GM12878 (cell line): ENCODE measurements at regions not wholly inside any gene's neighbourhood (a gene's known extent, or its start where the extent isn't known, plus 50 kb on each side); places are given as distances from the start of the nearest gene placed in this dataset.

Experiments used
- CEBPB ChIP-seq, 2 experiments: fragments of 150-350 bp in 1 of 2; IDR thresholded peaks; 2 replicates each; pipeline ENCODE4 v1.6.1; 2012 to 2014; ENCODE audit warnings: low read depth in 2 of 2, low read length in 2 of 2, borderline replicate concordance in 1 of 2, inconsistent platforms in 1 of 2
- DPF2 ChIP-seq: fragments of 450-650 bp; IDR thresholded peaks from 2 replicates; pipeline ENCODE4 v1.6.1; 2017; ENCODE audit warnings: mild to moderate bottlenecking
- EGR1 ChIP-seq, 2 experiments: IDR thresholded peaks; 1 replicate in 1 of 2; 2 replicates in 1 of 2; pipeline ENCODE4 v1.6.1; 2011 to 2012; ENCODE audit warnings: low read depth in 2 of 2, low read length in 2 of 2, borderline replicate concordance in 1 of 2, mild to moderate bottlenecking in 1 of 2, moderate library complexity in 1 of 2
- FOS ChIP-seq: IDR thresholded peaks from 3 replicates; pipeline ENCODE4 v1.6.1; 2011; ENCODE audit warnings: borderline replicate concordance; ENCODE audit not compliant: insufficient read length; ENCODE audit errors: extremely low read depth
- MLLT1 ChIP-seq: fragments of 450-650 bp; IDR thresholded peaks from 2 replicates; pipeline ENCODE4 v1.6.1; 2016; ENCODE audit warnings: mild to moderate bottlenecking
- MXI1 ChIP-seq: fragments of 150-350 bp; IDR thresholded peaks from 2 replicates; pipeline ENCODE4 v1.6.1; 2011; ENCODE audit warnings: low read depth, mild to moderate bottlenecking, inconsistent platforms, low read length, improper control_type of control experiment
- MYC ChIP-seq: IDR thresholded peaks from 2 replicates; pipeline ENCODE4 v1.6.1; 2011; ENCODE audit warnings: mild to moderate bottlenecking, low read length, moderate library complexity, inconsistent platforms; ENCODE audit not compliant: insufficient read depth, insufficient replicate concordance, insufficient read length, severe bottlenecking
- NKRF ChIP-seq: fragments of 450-650 bp; conservative IDR thresholded peaks from 2 replicates; pipeline ENCODE4 v1.6.1; 2017; ENCODE audit warnings: mild to moderate bottlenecking, moderate library complexity
- NR2C2 ChIP-seq: IDR thresholded peaks from 2 replicates; pipeline ENCODE4 v1.6.1; 2011; ENCODE audit warnings: borderline replicate concordance, low read depth; ENCODE audit not compliant: control insufficient read depth, insufficient read length
- SMAD1 ChIP-seq: fragments of 450-650 bp; IDR thresholded peaks from 2 replicates; pipeline ENCODE4 v1.6.1; 2018; ENCODE audit warnings: mild to moderate bottlenecking, low read depth; ENCODE audit not compliant: partially characterized antibody
- STAT1 ChIP-seq: fragments of 450-650 bp; conservative IDR thresholded peaks from 2 replicates; pipeline ENCODE4 v1.6.1; 2014; ENCODE audit warnings: antibody characterized with exemption, mild to moderate bottlenecking
- SUPT20H ChIP-seq: IDR thresholded peaks from 2 replicates; pipeline ENCODE4 v1.6.1; 2011; ENCODE audit warnings: low read depth, mild to moderate bottlenecking, low read length, moderate library complexity, borderline replicate concordance; ENCODE audit not compliant: control insufficient read depth
- USF1 ChIP-seq: IDR thresholded peaks from 2 replicates; pipeline ENCODE4 v1.6.1; 2011; ENCODE audit warnings: borderline replicate concordance, low read depth, mild to moderate bottlenecking, moderate library complexity, mixed read lengths, low read length; ENCODE audit not compliant: insufficient read depth; ENCODE audit errors: extremely low read length
- USF2 ChIP-seq: IDR thresholded peaks from 2 replicates; pipeline ENCODE4 v1.6.1; 2011; ENCODE audit warnings: low read depth, low read length, improper control_type of control experiment, borderline replicate concordance
- ZSCAN29 ChIP-seq: fragments of 450-650 bp; IDR thresholded peaks from 2 replicates; pipeline ENCODE4 v1.6.1; 2017; ENCODE audit warnings: mild to moderate bottlenecking, moderate library complexity

- no peak for TF ChIP-seq NKRF
- TF ChIP-seq CEBPB (IDR thresholded peaks at IDR 0.05; ENCODE audit: borderline replicate concordance in 1 of 2, low read depth in 2 of 2, low read length in 2 of 2), result no peak
- no peak for TF ChIP-seq EGR1 (IDR thresholded peaks at IDR 0.05; ENCODE audit: borderline replicate concordance in 1 of 2, low read depth in 2 of 2, low read length in 2 of 2)
- no peak for TF ChIP-seq FOS
- TF ChIP-seq DPF2, result no peak
- TF ChIP-seq ZSCAN29, result no peak
- no peak for TF ChIP-seq STAT1
- no peak for TF ChIP-seq MLLT1
- TF ChIP-seq SUPT20H, result no peak
- no peak for TF ChIP-seq USF2
- TF ChIP-seq NR2C2, result no peak
- TF ChIP-seq MXI1, result no peak
- no peak for TF ChIP-seq SMAD1
- no peak for TF ChIP-seq USF1
- no peak for TF ChIP-seq MYC
Observed at GRCh38 chr18:67875944-67876343, 359.4 kb upstream of the DSEL start (continued).
